C4-2B (cell line): ENCODE measurements at regions not wholly inside any gene's neighbourhood (a gene's known extent, or its start where the extent isn't known, plus 50 kb on each side); places are given as distances from the start of the nearest gene placed in this dataset.

Experiments
- CTCF ChIP-seq: fragments of 450-650 bp; conservative IDR thresholded peaks from 2 replicates; pipeline ENCODE4 v1.5.1; 2017; ENCODE audit warnings: mild to moderate bottlenecking
- ZFX ChIP-seq: fragments of 450-650 bp; IDR thresholded peaks from 2 replicates; pipeline ENCODE4 v1.6.1; 2017

DNA sequence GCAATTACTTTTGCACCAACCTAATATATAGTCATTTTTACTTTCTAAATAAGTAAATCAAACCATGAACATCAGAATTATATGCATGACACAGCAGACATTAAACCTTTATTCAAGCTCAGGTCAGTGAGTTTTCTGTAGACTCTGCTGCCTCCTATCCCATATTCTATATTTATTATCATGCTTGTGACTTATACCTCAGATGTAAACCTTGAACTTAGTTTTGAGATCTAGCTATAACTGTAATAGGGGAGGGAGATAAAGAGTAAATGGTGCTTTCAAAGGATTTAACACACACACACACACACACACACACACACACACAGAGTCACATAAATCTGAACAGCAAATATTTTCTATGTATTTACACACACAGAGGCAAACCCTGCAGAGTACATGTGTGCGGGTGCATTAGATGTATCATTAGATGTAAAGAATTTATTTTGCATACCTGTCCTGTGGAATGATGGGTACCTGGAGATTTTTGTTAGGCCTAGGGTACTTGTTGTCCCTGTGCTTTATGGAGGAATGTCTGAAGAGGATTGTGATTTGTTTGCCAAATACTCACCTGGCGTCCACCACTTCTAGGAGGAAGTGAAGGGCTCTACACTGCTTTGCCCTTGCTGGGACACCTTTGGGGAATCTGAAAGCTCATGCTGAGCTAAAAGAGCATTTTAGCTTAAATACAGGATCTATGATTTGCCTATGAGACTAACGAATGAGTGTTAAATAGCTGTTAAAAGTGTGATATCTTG is 521.9 kb downstream of the KLF5 start:
- TF ChIP-seq CTCF: no peak
- TF ChIP-seq ZFX: no peak
